ENCODE measurements at regions not wholly inside any gene's neighbourhood (a gene's known extent, or its start where the extent isn't known, plus 50 kb on each side); places are given as distances from the start of the nearest gene placed in this dataset.
"Not testable (repeated sequence)": the region's sequence is repeated elsewhere in the genome, so short reads cannot be mapped to it uniquely, and the experiment has no call there.

- not testable (repeated sequence) for DNase-seq (ENCODE audit: extremely low read depth, low read depth); H3K4me3 ChIP-seq (replicated peaks; ENCODE audit: low read depth, low read length)
Observed at GRCh38 chr16:46386805-46387620, 234.2 kb downstream of the SHCBP1 start.

DNA sequence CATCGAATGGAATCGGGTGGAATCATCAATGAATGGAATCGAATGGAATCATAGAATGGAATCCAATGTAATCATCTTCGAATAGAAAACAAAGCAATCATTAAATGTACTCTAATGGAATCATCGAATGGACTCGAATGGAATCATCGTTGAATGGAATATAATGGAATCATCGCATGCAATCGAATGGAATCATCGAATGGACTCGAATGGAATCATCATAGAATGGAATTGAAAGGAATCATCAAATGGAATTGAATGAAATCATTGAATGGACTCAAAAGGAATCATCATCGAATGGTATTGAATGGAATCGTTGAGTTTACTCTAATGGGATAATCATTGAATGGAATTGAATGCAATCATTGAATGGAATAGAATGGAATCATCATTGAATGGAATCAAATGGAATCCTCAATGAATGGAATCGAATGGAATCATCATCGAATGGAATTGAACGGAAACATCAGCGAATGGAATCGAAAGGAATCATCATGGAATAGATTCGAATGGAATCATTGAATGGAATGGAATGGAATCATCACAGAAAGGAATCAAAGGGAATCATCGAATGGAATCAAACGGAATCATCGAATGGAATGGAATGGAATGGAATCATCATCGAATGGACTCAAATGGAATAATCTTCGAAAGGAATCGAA lies 234.9 kb downstream of the SHCBP1 start:
- not testable (repeated sequence) for DNase-seq (ENCODE audit: extremely low read depth, low read depth); H3K4me3 ChIP-seq (replicated peaks; ENCODE audit: low read depth, low read length)

DNA sequence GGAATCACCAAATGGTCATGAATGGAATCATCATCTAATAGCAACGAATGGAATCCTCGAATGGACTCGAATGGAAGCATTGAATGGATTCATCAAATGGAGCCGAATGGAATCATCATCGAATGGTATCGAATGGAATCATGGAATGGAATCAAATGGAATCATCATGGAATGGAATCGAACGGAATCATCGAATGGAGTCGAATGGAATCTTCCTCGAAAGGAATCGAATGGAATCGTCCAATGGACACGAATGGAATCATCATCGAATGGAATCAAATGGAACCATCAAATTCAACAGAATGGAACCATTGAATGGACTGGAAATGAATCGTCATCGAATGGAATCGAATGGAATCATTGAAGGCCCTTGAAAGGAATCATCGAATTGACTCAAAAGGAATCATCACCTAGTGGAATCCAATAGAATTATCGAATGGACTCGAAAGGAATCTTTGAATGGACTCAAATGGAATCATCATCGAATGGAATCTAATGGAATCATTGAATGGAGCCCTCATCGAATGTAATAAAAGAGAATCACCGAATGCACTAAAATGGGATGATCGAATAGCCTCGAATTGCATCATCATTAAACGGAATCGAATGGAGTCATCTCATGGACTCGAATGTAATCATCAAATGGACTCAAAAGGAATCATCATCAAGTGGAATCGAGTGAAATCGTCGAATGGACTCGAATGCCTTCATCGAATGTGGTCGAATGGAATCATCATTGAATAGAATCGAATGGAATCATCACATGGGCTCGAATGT lies 236.7 kb downstream of the SHCBP1 start:
- not testable (repeated sequence) for H3K4me3 ChIP-seq (replicated peaks; ENCODE audit: low read depth, low read length); DNase-seq (ENCODE audit: extremely low read depth, low read depth)

GRCh38 chr16:46383581-46383980 lies 237.6 kb downstream of the SHCBP1 start:
- not testable (repeated sequence) for H3K4me3 ChIP-seq (replicated peaks; ENCODE audit: low read depth, low read length); DNase-seq (ENCODE audit: extremely low read depth, low read depth)

GRCh38 chr16:46382791-46383541 lies 238.2 kb downstream of the SHCBP1 start:
- DNase-seq (ENCODE audit: extremely low read depth, low read depth); H3K4me3 ChIP-seq (replicated peaks; ENCODE audit: low read depth, low read length): not testable (repeated sequence)

DNA sequence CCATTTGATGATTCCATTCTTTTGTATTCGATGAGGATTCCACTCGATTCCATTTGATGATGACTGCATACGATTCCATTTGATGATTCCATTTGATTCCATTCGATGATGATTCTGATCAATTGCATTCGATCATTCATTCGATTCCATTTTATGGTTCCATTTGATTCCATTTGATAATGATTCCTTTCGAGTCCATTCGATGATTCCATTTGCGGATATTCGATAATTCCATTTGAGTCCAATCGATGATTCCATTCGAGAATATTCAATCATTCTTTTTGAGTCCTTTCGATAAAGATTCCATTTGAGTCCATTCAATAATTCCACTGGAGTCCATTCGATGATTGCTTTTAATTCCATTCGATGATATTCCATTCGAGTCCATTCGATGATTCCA lies 239.1 kb downstream of the SHCBP1 start:
- DNase-seq (ENCODE audit: extremely low read depth, low read depth); H3K4me3 ChIP-seq (replicated peaks; ENCODE audit: low read depth, low read length): not testable (repeated sequence)

DNA sequence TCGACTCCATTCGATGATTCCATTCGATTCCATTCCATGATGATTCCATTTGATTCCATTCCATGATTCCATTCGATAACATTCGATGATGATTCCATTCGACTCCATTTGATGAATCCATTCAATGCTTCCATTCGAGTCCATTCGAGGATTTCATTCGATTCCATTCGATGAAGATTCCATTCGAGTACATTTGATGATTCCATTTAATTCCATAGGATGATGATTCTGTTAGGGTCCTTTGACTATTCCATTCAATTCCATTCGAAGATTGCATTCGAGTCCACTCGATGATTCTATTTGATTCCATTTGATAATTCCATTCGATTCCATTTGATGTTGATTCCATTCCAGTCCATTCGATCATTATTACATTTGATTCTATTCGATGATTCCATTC lies 239.8 kb downstream of the SHCBP1 start:
- not testable (repeated sequence) for DNase-seq (ENCODE audit: extremely low read depth, low read depth); H3K4me3 ChIP-seq (replicated peaks; ENCODE audit: low read depth, low read length)
